Adrenal gland (tissue), 9 donors: ENCODE measurements at regions not wholly inside any gene's neighbourhood (a gene's known extent, or its start where the extent isn't known, plus 50 kb on each side); places are given as distances from the start of the nearest gene placed in this dataset.

Experiments used
- DNase-seq, 7 donors: peaks; one replicate each; pipeline ENCODE4 v3.0.0-alpha.2; 2019 to 2020
- H3K27ac ChIP-seq, 5 donors: fragments of 200-600 bp; sonication (generic) in 4 of 5; 1 replicate in 3 of 5; 2 replicates in 2 of 5; pipeline versions ENCODE4 v1.5.1 to v1.8.0; 2016 to 2020; ENCODE audit warnings: mild to moderate bottlenecking in 1 of 5
- H3K27me3 ChIP-seq: fragments of 200-600 bp; 2 replicates; pipeline ENCODE4 v1.8.0; 2021
- H3K36me3 ChIP-seq, 2 donors: fragments of 200-600 bp; replicated peaks in 1 of 2; 1 replicate in 1 of 2; 2 replicates in 1 of 2; pipeline versions ENCODE4 v1.5.1 to v1.8.0; 2018 to 2022
- H3K4me1 ChIP-seq, 2 donors: fragments of 200-600 bp; replicated peaks in 1 of 2; 1 replicate in 1 of 2; 2 replicates in 1 of 2; pipeline versions ENCODE4 v1.5.1 to v1.8.0; 2018 to 2021
- H3K4me3 ChIP-seq, 4 donors: fragments of 200-600 bp; sonication (generic) in 3 of 4; one replicate each; pipeline ENCODE4 v1.5.1; 2016 to 2018
- H3K9me3 ChIP-seq, 3 donors: fragments of 200-600 bp; sonication (generic) in 1 of 3; replicated peaks in 1 of 3; 1 replicate in 2 of 3; 2 replicates in 1 of 3; pipeline versions ENCODE4 v1.5.1 to v1.8.0; 2016 to 2021
- POLR2A ChIP-seq, 2 donors: fragments of 450-650 bp; IDR thresholded peaks; one replicate each; pipeline ENCODE4 v1.6.1; 2017; ENCODE audit warnings: antibody characterized with exemption in 2 of 2, mild to moderate bottlenecking in 2 of 2, moderate library complexity in 1 of 2
- WGBS, 4 donors: extraction: QIAGEN DNeasy Blood & Tissue Kit in 2 of 4; methylation state at CpG; one replicate each; pipeline versions ENCODE4 v1.1.5 to v1.1.7; 2013 to 2017; 5-methylcytosine and 5-hydroxymethylcytosine counted together
- intact Hi-C, 2 donors: fragments of 100-400 bp; cut with DNase I; formaldehyde crosslinking; loops; one replicate each; pipeline versions ENCODE4 v1.14.1 to v1.15.0; 2022 to 2023
- TF ChIP-seq, protein P1 (sequence below), 6 experiments: fragments of 450-650 bp in 4 of 6; fragments of 200-600 bp in 2 of 6; sonication (generic) in 1 of 6; IDR thresholded peaks; 1 replicate in 5 of 6; 2 replicates in 1 of 6; pipeline versions ENCODE4 v1.5.1 to v1.8.0; 2016 to 2021; ENCODE audit warnings: antibody characterized with exemption in 6 of 6, mild to moderate bottlenecking in 2 of 6, moderate library complexity in 1 of 6
- donor health status: healthy with polysubstance abuse.
- donor health status: Bipolar disorder and iron deficiency.
- donor health status: DM: yes; HTN: yes; CAD: no.
- donor health status: DM: no; HTN: no; CAD: no.
- donor health status: DM: no; HTN: no; CAD: no.

DNA sequence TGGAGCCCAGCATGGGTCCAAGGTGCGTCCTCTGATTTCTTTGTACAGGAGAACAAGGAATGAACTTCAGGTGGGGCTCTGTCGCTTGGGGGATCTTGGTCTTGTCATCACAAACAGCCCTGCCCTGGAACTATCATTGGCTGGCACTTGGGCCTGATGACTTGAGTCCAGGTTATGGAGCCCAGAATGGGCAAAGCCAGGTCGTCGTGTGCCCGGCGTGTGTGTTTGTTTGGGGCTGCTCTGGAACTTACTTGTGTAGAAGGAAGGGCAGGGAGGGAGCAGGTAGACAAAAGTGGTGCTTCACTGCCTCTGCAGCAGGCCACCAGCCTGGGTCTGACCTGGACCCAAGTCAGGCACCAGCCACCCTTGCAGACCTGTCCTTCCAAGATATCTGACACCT, 306.3 kb upstream of the HS6ST1 start:
- Histone ChIP-seq H3K4me3 (no peak overlapping the region), H3K4me1 (no peaks in the 10 kb centered on the region), H3K27me3 (no peaks in the 10 kb centered on the region), H3K9me3 (no peaks in the 10 kb centered on the region), H3K27ac (no peak overlapping the region), H3K36me3 (no peaks in the 10 kb centered on the region)
- 93 to 98% (median 95%) methylated on average over 6 of the region's 6 CpGs for WGBS, 4 donors
- DNase-seq = no peak
- intact Hi-C loops = no loop called here
- TF ChIP-seq, protein P1, sequence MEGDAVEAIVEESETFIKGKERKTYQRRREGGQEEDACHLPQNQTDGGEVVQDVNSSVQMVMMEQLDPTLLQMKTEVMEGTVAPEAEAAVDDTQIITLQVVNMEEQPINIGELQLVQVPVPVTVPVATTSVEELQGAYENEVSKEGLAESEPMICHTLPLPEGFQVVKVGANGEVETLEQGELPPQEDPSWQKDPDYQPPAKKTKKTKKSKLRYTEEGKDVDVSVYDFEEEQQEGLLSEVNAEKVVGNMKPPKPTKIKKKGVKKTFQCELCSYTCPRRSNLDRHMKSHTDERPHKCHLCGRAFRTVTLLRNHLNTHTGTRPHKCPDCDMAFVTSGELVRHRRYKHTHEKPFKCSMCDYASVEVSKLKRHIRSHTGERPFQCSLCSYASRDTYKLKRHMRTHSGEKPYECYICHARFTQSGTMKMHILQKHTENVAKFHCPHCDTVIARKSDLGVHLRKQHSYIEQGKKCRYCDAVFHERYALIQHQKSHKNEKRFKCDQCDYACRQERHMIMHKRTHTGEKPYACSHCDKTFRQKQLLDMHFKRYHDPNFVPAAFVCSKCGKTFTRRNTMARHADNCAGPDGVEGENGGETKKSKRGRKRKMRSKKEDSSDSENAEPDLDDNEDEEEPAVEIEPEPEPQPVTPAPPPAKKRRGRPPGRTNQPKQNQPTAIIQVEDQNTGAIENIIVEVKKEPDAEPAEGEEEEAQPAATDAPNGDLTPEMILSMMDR (IDR thresholded peaks at IDR 0.05) = no peak
- TF ChIP-seq POLR2A (IDR thresholded peaks at IDR 0.05) = no peak

DNA sequence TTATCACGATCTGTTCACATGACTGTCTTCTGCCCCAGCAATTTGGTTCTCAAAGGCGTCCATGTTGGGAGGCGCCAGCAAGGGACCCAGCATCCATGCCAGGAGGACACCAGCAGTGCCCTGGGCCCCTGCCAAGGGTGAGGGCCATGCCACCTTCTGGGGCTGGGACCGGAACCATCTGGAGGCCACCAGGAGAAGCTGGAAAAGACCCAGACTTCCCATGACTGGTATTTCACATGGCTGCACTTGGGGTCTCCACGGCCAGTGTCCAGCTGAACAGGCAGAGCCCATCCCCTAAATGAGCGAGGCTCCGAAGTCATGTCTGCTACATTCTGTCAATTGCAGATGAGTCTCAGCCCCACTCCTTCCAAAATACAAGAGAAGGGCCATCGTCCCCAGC, 306.8 kb upstream of the HS6ST1 start:
- TF ChIP-seq, protein P1 (IDR thresholded peaks at IDR 0.05) = no peak
- no peak for TF ChIP-seq POLR2A (IDR thresholded peaks at IDR 0.05)
- no peaks in the 10 kb centered on the region for H3K9me3 ChIP-seq
- WGBS, 4 donors = 84 to 93% (median 93%) methylated on average over 6 to 8 of the region's 8 CpGs
- no peaks in the 10 kb centered on the region for H3K4me1 ChIP-seq
- intact Hi-C loops = no loop called here
- no peak overlapping the region for H3K4me3 ChIP-seq
- no peak overlapping the region for H3K27ac ChIP-seq
- no peak for DNase-seq
- H3K36me3 ChIP-seq = no peaks in the 10 kb centered on the region
- H3K27me3 ChIP-seq = no peaks in the 10 kb centered on the region

DNA sequence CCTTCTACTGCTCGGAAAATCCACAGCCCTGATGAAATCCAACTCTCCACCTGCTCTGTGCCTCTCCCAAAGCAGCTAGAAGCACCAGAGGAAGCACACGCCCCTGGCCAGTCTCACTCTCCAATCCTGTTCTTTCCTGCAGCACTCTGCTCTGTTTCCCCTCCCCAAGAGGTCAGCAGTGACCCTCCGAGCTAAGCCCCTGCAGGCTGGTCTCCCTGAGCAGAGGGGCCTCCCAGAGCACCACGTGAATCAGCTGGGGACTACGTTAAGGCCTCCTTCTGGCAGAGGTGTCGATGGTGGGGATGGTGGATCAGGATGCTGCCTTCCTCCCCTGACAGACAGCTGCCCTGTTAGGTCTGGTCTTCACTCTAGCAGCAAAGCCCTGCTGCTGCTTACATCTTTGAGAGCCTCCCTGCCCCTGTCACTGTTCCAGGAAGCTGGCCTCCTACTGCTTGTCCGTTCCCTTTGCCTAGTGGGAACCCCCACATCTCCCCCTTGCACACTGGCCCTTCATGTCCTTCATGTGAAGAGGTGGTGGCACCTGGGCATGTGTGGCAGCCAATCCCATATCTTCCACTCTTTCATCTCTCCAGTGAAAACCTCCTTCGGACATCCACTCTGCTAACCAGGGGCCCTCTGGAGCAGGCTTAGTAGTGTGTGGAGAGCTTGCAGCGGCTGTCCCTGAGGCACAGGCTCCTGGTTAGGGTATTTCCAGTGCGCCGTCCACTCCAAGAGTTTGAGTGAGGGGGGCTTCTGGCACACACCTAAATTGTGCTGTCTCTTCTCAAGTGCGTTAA, 307.5 kb upstream of the HS6ST1 start:
- Histone ChIP-seq H3K4me3 (no peak overlapping the region), H3K9me3 (no peaks in the 10 kb centered on the region), H3K27me3 (no peaks in the 10 kb centered on the region), H3K4me1 (no peaks in the 10 kb centered on the region), H3K36me3 (no peaks in the 10 kb centered on the region), H3K27ac (no peak overlapping the region)
- 82 to 91% (median 86%) methylated on average over 11 to 12 of the region's 12 CpGs for WGBS, 4 donors
- intact Hi-C loops = no loop called here
- DNase-seq = no peak
- TF ChIP-seq, protein P1 (IDR thresholded peaks at IDR 0.05) = no peak
- TF ChIP-seq POLR2A (IDR thresholded peaks at IDR 0.05) = no peak

DNA sequence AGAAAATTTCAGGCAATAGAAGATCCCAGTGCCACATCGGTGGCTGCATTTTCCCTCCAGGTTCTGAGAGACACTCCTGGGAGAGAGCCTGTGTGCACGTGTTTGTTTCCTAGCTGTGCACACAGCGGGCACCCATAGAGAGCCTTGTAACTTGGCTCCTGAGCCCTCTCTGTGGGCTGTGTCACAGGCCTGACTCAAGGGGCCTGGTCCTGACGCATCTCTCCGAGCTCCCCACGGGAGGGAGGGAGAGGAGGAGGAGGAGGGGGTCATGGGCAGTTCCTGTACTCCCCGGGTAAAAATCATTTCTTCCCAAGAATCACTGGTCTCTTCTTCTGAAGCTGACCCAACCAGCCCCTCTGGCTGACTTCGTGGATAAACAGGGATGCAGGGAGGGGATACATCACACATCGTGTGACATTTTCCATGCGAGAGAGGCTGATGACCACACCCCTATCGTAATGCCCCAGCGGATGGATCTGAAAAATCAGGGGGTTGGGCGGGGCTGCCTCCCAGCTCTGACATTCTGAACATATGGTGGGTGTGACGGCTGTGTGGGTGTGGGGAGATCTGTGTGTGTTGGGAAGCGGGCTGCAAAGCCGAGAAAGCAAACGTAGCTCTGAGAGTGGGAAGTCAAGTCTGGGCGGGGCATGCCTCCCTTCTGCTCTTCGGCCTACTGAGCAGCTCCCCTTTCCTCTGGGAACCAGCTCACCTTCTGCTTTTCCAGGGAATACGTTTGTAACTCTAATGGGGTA, 308.3 kb upstream of the HS6ST1 start:
- H3K9me3 ChIP-seq = no peaks in the 10 kb centered on the region
- H3K4me3 ChIP-seq = no peak overlapping the region
- no peaks in the 10 kb centered on the region for H3K36me3 ChIP-seq
- intact Hi-C loops = no loop called here
- TF ChIP-seq POLR2A (IDR thresholded peaks at IDR 0.05) = no peak
- TF ChIP-seq, protein P1 (IDR thresholded peaks at IDR 0.05) = no peak
- no peaks in the 10 kb centered on the region for H3K27me3 ChIP-seq
- 81 to 89% (median 84%) methylated on average over 18 to 20 of the region's 20 CpGs for WGBS, 4 donors
- peak in 1 of 7 donors; percentile 7 for DNase-seq
- no peaks in the 10 kb centered on the region for H3K4me1 ChIP-seq
- no peak overlapping the region for H3K27ac ChIP-seq
